IMR-90 (cell line): ENCODE measurements at regions not wholly inside any gene's neighbourhood (a gene's known extent, or its start where the extent isn't known, plus 50 kb on each side); places are given as distances from the start of the nearest gene placed in this dataset.
"Not testable (repeated sequence)": the region's sequence is repeated elsewhere in the genome, so short reads cannot be mapped to it uniquely, and the experiment has no call there.

ENCODE experiments used
- ATAC-seq: fragments of 200-7000 bp; cut with Tn5 transposase; 2 replicates; pipeline ENCODE4 v1.9.1; 2020; ENCODE audit warnings: low read depth, mild to moderate bottlenecking, moderate library complexity
- BruUV-seq: library from RNA; stranded (reverse); fragments of 400-500 nt; replicated peaks from 2 replicates; lab custom pipeline; 2021; lab: Mats Ljungman, UMichigan
- CTCF ChIA-PET: fragments of 300-600 bp; formaldehyde crosslinking; extraction: SDS; loops from one replicate; lab custom pipeline; 2021; ENCODE audit warnings: antibody characterized with exemption; lab: Yijun Ruan, JAX
- POLR2A ChIA-PET: fragments of 300-600 bp; sonication (Branson Sonifier 250); formaldehyde crosslinking; loops from one replicate; lab custom pipeline; 2022; ENCODE audit warnings: antibody characterized with exemption; ENCODE audit not compliant: unreplicated experiment; lab: Charles Lee
- DNase-seq: peaks from one replicate; pipeline ENCODE4 v3.0.0; 2013
- H2AFZ ChIP-seq: replicated peaks from 2 replicates; pipeline ENCODE3; 2013; ENCODE audit warnings: low read length, mild to moderate bottlenecking; ENCODE audit not compliant: poor library complexity
- H2AK5ac ChIP-seq: 2 replicates; pipeline ENCODE4 v1.6.1; 2013; ENCODE audit warnings: low read depth, low read length, inconsistent platforms
- H2AK9ac ChIP-seq: replicated peaks from 2 replicates; pipeline ENCODE3; 2013; ENCODE audit warnings: mild to moderate bottlenecking, low read depth, low read length, moderate library complexity; ENCODE audit not compliant: poor library complexity
- H2BK120ac ChIP-seq: 2 replicates; pipeline ENCODE4 v1.6.1; 2013; ENCODE audit warnings: low read depth, low read length, inconsistent platforms
- H2BK15ac ChIP-seq: 3 replicates; pipeline ENCODE4 v1.6.1; 2013; ENCODE audit warnings: low read depth, low read length, inconsistent platforms
- H2BK20ac ChIP-seq: 2 replicates; pipeline ENCODE4 v1.6.1; 2013; ENCODE audit warnings: low read depth, mild to moderate bottlenecking, inconsistent platforms, low read length, moderate library complexity
- H2BK5ac ChIP-seq: 2 replicates; pipeline ENCODE4 v1.6.1; 2013; ENCODE audit warnings: mild to moderate bottlenecking, low read depth, low read length, inconsistent platforms; ENCODE audit not compliant: poor library complexity, severe bottlenecking
- H3K14ac ChIP-seq: replicated peaks from 2 replicates; pipeline ENCODE4 v1.6.1; 2013; ENCODE audit warnings: low read depth, low read length, inconsistent platforms
- H3K18ac ChIP-seq: 2 replicates; pipeline ENCODE4 v1.6.1; 2013; ENCODE audit warnings: low read depth, low read length, control low read depth
- H3K23ac ChIP-seq: 2 replicates; pipeline ENCODE4 v1.6.1; 2013; ENCODE audit warnings: low read depth, low read length, inconsistent platforms
- H3K27ac ChIP-seq: 2 replicates; pipeline ENCODE4 v1.5.1; 2013; ENCODE audit warnings: mild to moderate bottlenecking, control low read depth, low read length; ENCODE audit not compliant: insufficient read depth
- H3K27me3 ChIP-seq: 2 replicates; pipeline ENCODE4 v1.6.1; 2013; ENCODE audit warnings: low read length; ENCODE audit not compliant: control insufficient read depth, insufficient read depth
- H3K36me3 ChIP-seq: 2 replicates; pipeline ENCODE4 v1.6.1; 2013; ENCODE audit warnings: low read length, mixed read lengths; ENCODE audit not compliant: control insufficient read depth, insufficient read depth
- H3K4ac ChIP-seq: 2 replicates; pipeline ENCODE4 v1.6.1; 2013; ENCODE audit warnings: low read depth, low read length, inconsistent platforms
- H3K4me1 ChIP-seq: 2 replicates; pipeline ENCODE4 v1.6.1; 2013; ENCODE audit warnings: low read length, mixed read lengths; ENCODE audit not compliant: control insufficient read depth, insufficient read depth
- H3K4me2 ChIP-seq: 2 replicates; pipeline ENCODE4 v1.6.1; 2013; ENCODE audit warnings: low read depth, mild to moderate bottlenecking, control low read depth, low read length, moderate library complexity
- H3K4me3 ChIP-seq: 2 replicates; pipeline ENCODE4 v1.5.1; 2013; ENCODE audit warnings: low read depth, mild to moderate bottlenecking, control low read depth, low read length, moderate library complexity; ENCODE audit not compliant: insufficient read depth
- H3K56ac ChIP-seq: 2 replicates; pipeline ENCODE4 v1.6.1; 2013; ENCODE audit warnings: low read length, inconsistent platforms; ENCODE audit not compliant: insufficient read depth; ENCODE audit errors: extremely low read depth
- H3K79me1 ChIP-seq, 2 experiments: 2 replicates each; pipeline ENCODE4 v1.6.1; 2013; ENCODE audit warnings: low read length in 2 of 2, inconsistent platforms in 1 of 2, low read depth in 1 of 2
- H3K9ac ChIP-seq: 2 replicates; pipeline ENCODE4 v1.6.1; 2013; ENCODE audit warnings: low read depth, low read length, control low read depth
- H3K9me1 ChIP-seq: 2 replicates; pipeline ENCODE4 v1.6.1; 2013; ENCODE audit warnings: low read length, inconsistent platforms; ENCODE audit not compliant: insufficient read depth
- H3K9me3 ChIP-seq: 2 replicates; pipeline ENCODE4 v1.6.1; 2013; ENCODE audit warnings: low read length; ENCODE audit not compliant: control insufficient read depth, insufficient read depth
- H4K20me1 ChIP-seq: 2 replicates; pipeline ENCODE4 v1.6.1; 2013; ENCODE audit warnings: low read length, inconsistent platforms; ENCODE audit not compliant: insufficient read depth
- H4K5ac ChIP-seq: 2 replicates; pipeline ENCODE4 v1.6.1; 2013; ENCODE audit warnings: mild to moderate bottlenecking, low read depth, low read length, control low read depth
- H4K8ac ChIP-seq, 2 experiments: 2 replicates each; pipeline ENCODE4 v1.6.1; 2013; ENCODE audit warnings: low read depth in 2 of 2, low read length in 2 of 2, control low read depth in 1 of 2, inconsistent platforms in 1 of 2
- H4K91ac ChIP-seq: 2 replicates; pipeline ENCODE4 v1.6.1; 2013; ENCODE audit warnings: low read depth, low read length, inconsistent platforms; ENCODE audit not compliant: insufficient read depth
- WGBS, 2 experiments: methylation state at CpG; one replicate each; pipeline versions ENCODE4 v1.1.5 to v1.1.7; 2013; ENCODE audit warnings: missing lambda C conversion rate in 2 of 2; ENCODE audit not compliant: insufficient read length in 1 of 2; ENCODE audit errors: extremely low coverage in 2 of 2; 5-methylcytosine and 5-hydroxymethylcytosine counted together
- dilution Hi-C: fragments of 300-500 bp; cut with HindIII; formaldehyde crosslinking; loops from one replicate; pipeline ENCODE4 v1.14.3; 2018; ENCODE audit warnings: low sequenced_read_pairs; ENCODE audit not compliant: unreplicated experiment
- in situ Hi-C: fragments of 300-500 bp; cut with MboI; formaldehyde crosslinking; loops from 3 replicates; pipeline ENCODE4 v1.14.3; 2019; ENCODE audit warnings: low sequenced_read_pairs, inconsistent platforms, mixed read lengths
- intact Hi-C: fragments of 100-400 bp; cut with micrococcal nuclease; formaldehyde crosslinking; loops from 2 replicates; pipeline ENCODE4 v1.10.0; 2022

DNA sequence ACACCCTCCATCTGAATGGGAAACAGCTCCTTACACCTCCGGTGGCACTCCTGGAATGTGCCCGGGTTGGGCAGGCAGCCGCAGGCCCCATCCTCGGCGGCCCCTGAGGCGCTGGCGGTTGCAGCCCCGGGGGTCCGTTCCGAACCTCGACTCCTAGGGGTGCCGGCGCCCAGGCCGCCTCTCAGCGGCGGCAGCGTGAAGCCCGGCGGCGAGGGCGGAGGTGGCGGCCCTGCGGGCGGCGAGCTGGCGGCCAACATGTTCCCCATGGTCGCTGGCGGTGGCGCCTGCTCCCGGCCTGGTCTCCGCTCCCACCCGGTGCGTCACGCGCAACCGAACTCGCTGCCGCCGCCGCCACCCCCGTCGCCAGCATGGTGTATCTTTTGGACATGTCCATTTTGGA, 165.2 kb downstream of the POTEH start:
- H3K23ac ChIP-seq, dilution Hi-C loops, H3K4me1 ChIP-seq, H2BK15ac ChIP-seq, H3K9me1 ChIP-seq, H3K27ac ChIP-seq, H3K4me3 ChIP-seq, H4K5ac ChIP-seq, intact Hi-C loops, H3K56ac ChIP-seq, POLR2A ChIA-PET, in situ Hi-C loops, CTCF ChIA-PET, H3K27me3 ChIP-seq, H2BK120ac ChIP-seq, BruUV-seq, H3K36me3 ChIP-seq, H2BK20ac ChIP-seq, H3K79me1 ChIP-seq, H2BK5ac ChIP-seq, DNase-seq, H3K18ac ChIP-seq, H2AK5ac ChIP-seq, H4K20me1 ChIP-seq, H3K9ac ChIP-seq, ATAC-seq, H3K9me3 ChIP-seq, H4K8ac ChIP-seq, H3K14ac ChIP-seq, H3K4ac ChIP-seq, H2AK9ac ChIP-seq, H4K91ac ChIP-seq, H2AFZ ChIP-seq, H3K4me2 ChIP-seq: not testable (repeated sequence)
- WGBS, 2 experiments = 83% methylated on average over 8 of the region's 42 CpGs; no CpG with 5 or more reads in 1 of the 2 experiments

GRCh38 chr22:15880926-15881325, 191.1 kb downstream of the POTEH start:
- H4K20me1 ChIP-seq, H2AFZ ChIP-seq, H2BK5ac ChIP-seq, DNase-seq, H2AK5ac ChIP-seq, H2BK15ac ChIP-seq, H3K9ac ChIP-seq, H3K14ac ChIP-seq, H3K4me2 ChIP-seq, H3K4me1 ChIP-seq, H3K27ac ChIP-seq, H3K18ac ChIP-seq, H4K91ac ChIP-seq, POLR2A ChIA-PET, intact Hi-C loops, H3K9me3 ChIP-seq, H3K4me3 ChIP-seq, H2AK9ac ChIP-seq, CTCF ChIA-PET, H3K27me3 ChIP-seq, H3K4ac ChIP-seq, H4K5ac ChIP-seq, H4K8ac ChIP-seq, dilution Hi-C loops, ATAC-seq, H3K79me1 ChIP-seq, BruUV-seq, in situ Hi-C loops, H3K56ac ChIP-seq, H3K36me3 ChIP-seq, H2BK20ac ChIP-seq, H2BK120ac ChIP-seq, H3K23ac ChIP-seq, H3K9me1 ChIP-seq: not testable (repeated sequence)
- no CpG with 5 or more reads among the region's 11 CpGs for WGBS, 2 experiments
